ENCODE measurements at regions not wholly inside any gene's neighbourhood (a gene's known extent, or its start where the extent isn't known, plus 50 kb on each side); places are given as distances from the start of the nearest gene placed in this dataset.
"Not testable (repeated sequence)": the region's sequence is repeated elsewhere in the genome, so short reads cannot be mapped to it uniquely, and the experiment has no call there.

GRCh38 chr15:98080791-98081190 lies 120.3 kb downstream of the ARRDC4 start:
- Histone ChIP-seq H2AFZ (ENCODE audit: low read length) (no peak overlapping the region), H3F3A (ENCODE audit: insufficient read depth, low read length) (no peaks in the 10 kb centered on the region), H3K9me2 (ENCODE audit: low read depth, low read length) (no peaks in the 10 kb centered on the region), H3K79me2 (ENCODE audit: insufficient read depth, low read length) (no peaks in the 10 kb centered on the region), H3K27ac (ENCODE audit: low read depth, low read length, poor library complexity, severe bottlenecking) (no peak overlapping the region), H3K9me3 (ENCODE audit: low read length) (no peaks in the 10 kb centered on the region), H3K4me3 (ENCODE audit: low read depth, low read length, poor library complexity, severe bottlenecking) (no peak overlapping the region), H3K9ac (ENCODE audit: low read length) (no peak overlapping the region), H3K36me3 (ENCODE audit: insufficient read depth, low read length) (no peaks in the 10 kb centered on the region), H3K4me2 (ENCODE audit: low read length) (no peak overlapping the region), H3K4me1 (ENCODE audit: insufficient read depth, low read length, severe bottlenecking) (no peaks in the 10 kb centered on the region), H3K27me3 (ENCODE audit: insufficient read depth, low read length) (no peaks in the 10 kb centered on the region), H4K20me1 (ENCODE audit: insufficient read depth, low read length) (no peaks in the 10 kb centered on the region)
- TF ChIP-seq CTCF (IDR thresholded peaks at IDR 0.05; ENCODE audit: low read length), result no peak

GRCh38 chr15:98083203-98083910 lies 122.9 kb downstream of the ARRDC4 start:
- Histone ChIP-seq H3K27me3 (ENCODE audit: insufficient read depth, low read length) (no peaks in the 10 kb centered on the region), H3K9me2 (ENCODE audit: low read depth, low read length) (no peaks in the 10 kb centered on the region), H3K79me2 (ENCODE audit: insufficient read depth, low read length) (no peaks in the 10 kb centered on the region), H2AFZ (ENCODE audit: low read length) (no peak overlapping the region), H3F3A (ENCODE audit: insufficient read depth, low read length) (no peaks in the 10 kb centered on the region), H3K4me3 (ENCODE audit: low read depth, low read length, poor library complexity, severe bottlenecking) (no peak overlapping the region), H3K27ac (ENCODE audit: low read depth, low read length, poor library complexity, severe bottlenecking) (no peak overlapping the region), H3K36me3 (ENCODE audit: insufficient read depth, low read length) (no peaks in the 10 kb centered on the region; the same call in 1 of the 2 replicates), H3K9me3 (ENCODE audit: low read length) (no peaks in the 10 kb centered on the region), H3K4me1 (ENCODE audit: insufficient read depth, low read length, severe bottlenecking) (no peaks in the 10 kb centered on the region), H4K20me1 (ENCODE audit: insufficient read depth, low read length) (no peaks in the 10 kb centered on the region), H3K4me2 (ENCODE audit: low read length) (no peak overlapping the region), H3K9ac (ENCODE audit: low read length) (no peak overlapping the region)
- TF ChIP-seq CTCF (IDR thresholded peaks at IDR 0.05; ENCODE audit: low read length) (peak; percentile 8; the same call in 1 of the 2 replicates), EZH2 (IDR thresholded peaks at IDR 0.05; ENCODE audit: borderline replicate concordance, low read length) (no peak)

- Histone ChIP-seq H3K27me3 (ENCODE audit: insufficient read depth, low read length) (no peaks in the 10 kb centered on the region), H3K9me2 (ENCODE audit: low read depth, low read length) (no peaks in the 10 kb centered on the region), H3K36me3 (ENCODE audit: insufficient read depth, low read length) (no peaks in the 10 kb centered on the region; the same call in 1 of the 2 replicates), H3K4me3 (ENCODE audit: low read depth, low read length, poor library complexity, severe bottlenecking) (no peak overlapping the region), H3F3A (ENCODE audit: insufficient read depth, low read length) (no peaks in the 10 kb centered on the region), H3K4me1 (ENCODE audit: insufficient read depth, low read length, severe bottlenecking) (no peaks in the 10 kb centered on the region), H3K9me3 (ENCODE audit: low read length) (no peaks in the 10 kb centered on the region), H3K79me2 (ENCODE audit: insufficient read depth, low read length) (no peaks in the 10 kb centered on the region), H2AFZ (ENCODE audit: low read length) (no peak overlapping the region), H3K9ac (ENCODE audit: low read length) (no peak overlapping the region), H3K4me2 (ENCODE audit: low read length) (no peak overlapping the region), H4K20me1 (ENCODE audit: insufficient read depth, low read length) (no peaks in the 10 kb centered on the region), H3K27ac (ENCODE audit: low read depth, low read length, poor library complexity, severe bottlenecking) (no peak overlapping the region)
- TF ChIP-seq EZH2 (IDR thresholded peaks at IDR 0.05; ENCODE audit: borderline replicate concordance, low read length) (no peak), CTCF (IDR thresholded peaks at IDR 0.05; ENCODE audit: low read length) (peak; percentile 76)
These were observed 124.6 kb downstream of the ARRDC4 start for GRCh38 chr15:98085003-98085639.

DNA sequence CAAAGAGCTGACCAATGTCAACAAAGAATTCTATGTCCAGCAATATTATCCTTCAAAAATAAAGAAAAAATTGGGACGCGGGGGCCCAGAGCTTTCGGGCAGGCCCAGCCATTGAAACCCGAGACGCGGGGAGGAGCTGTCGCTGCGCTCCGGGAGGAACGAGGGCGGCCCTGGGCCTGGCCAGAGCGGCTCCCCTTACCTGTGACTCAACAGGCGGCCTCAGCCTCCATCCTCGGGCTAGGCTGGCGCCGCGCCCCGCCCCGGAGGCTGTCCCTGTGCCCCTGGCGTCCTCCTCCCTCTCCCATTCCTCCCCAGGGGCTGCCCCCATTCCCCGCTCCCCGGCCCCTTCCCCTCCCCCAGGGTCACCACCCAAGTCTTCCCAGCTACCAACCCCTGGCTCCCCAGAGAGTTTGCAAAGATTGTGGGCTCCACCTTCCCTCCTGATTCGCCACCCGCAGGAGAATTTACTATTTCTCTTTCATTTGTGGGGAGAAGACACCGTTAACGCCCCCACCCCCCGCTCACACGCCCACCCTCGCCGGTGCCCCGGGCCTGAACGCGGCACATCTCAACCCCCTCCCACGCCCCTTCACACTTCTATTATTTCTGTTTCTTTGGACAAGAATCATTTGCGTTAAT lies 127.9 kb downstream of the ARRDC4 start:
- H4K20me1 ChIP-seq (ENCODE audit: insufficient read depth, low read length); H3K4me2 ChIP-seq (ENCODE audit: low read length); H3K27ac ChIP-seq (ENCODE audit: low read depth, low read length, poor library complexity, severe bottlenecking); H3K36me3 ChIP-seq (ENCODE audit: insufficient read depth, low read length); H3K4me3 ChIP-seq (ENCODE audit: low read depth, low read length, poor library complexity, severe bottlenecking); H3K9me2 ChIP-seq (ENCODE audit: low read depth, low read length); H3K79me2 ChIP-seq (ENCODE audit: insufficient read depth, low read length); H3K4me1 ChIP-seq (ENCODE audit: insufficient read depth, low read length, severe bottlenecking); H3K9ac ChIP-seq (ENCODE audit: low read length); H3K27me3 ChIP-seq (ENCODE audit: insufficient read depth, low read length); H3F3A ChIP-seq (ENCODE audit: insufficient read depth, low read length); H2AFZ ChIP-seq (ENCODE audit: low read length); H3K9me3 ChIP-seq (ENCODE audit: low read length): not testable (repeated sequence)

DNA sequence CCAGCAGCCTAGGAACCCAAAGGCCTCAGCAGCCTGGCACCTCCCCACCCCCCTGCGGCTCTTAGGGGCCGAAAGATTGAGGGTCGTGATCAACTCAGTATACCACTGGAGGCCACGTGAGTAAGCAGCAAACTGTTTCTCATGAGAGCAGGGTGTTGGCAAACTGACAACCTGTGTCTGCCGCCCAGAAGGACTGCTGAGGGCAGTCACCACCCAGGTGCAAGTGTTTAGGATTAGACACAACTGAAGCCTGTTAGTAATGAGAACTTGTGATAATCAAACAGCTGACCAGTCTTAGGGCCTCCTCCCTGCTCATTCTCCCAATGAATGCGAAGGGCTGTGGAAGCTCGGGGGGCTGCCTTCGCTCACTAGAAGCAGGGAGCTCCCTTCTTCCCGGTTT lies 128.8 kb downstream of the ARRDC4 start:
- not testable (repeated sequence) for H3K36me3 ChIP-seq (ENCODE audit: insufficient read depth, low read length); H3K9ac ChIP-seq (ENCODE audit: low read length); H3K9me3 ChIP-seq (ENCODE audit: low read length); H3K27ac ChIP-seq (ENCODE audit: low read depth, low read length, poor library complexity, severe bottlenecking); H3F3A ChIP-seq (ENCODE audit: insufficient read depth, low read length); H3K27me3 ChIP-seq (ENCODE audit: insufficient read depth, low read length); H3K9me2 ChIP-seq (ENCODE audit: low read depth, low read length); H3K4me1 ChIP-seq (ENCODE audit: insufficient read depth, low read length, severe bottlenecking); H3K79me2 ChIP-seq (ENCODE audit: insufficient read depth, low read length); H2AFZ ChIP-seq (ENCODE audit: low read length); H3K4me3 ChIP-seq (ENCODE audit: low read depth, low read length, poor library complexity, severe bottlenecking); H4K20me1 ChIP-seq (ENCODE audit: insufficient read depth, low read length); H3K4me2 ChIP-seq (ENCODE audit: low read length)
